HepG2 (cell line): ENCODE measurements at regions not wholly inside any gene's neighbourhood (a gene's known extent, or its start where the extent isn't known, plus 50 kb on each side); places are given as distances from the start of the nearest gene placed in this dataset.

Source experiments
- ATAC-seq: fragments of 200-7000 bp; cut with Tn5 transposase; 3 replicates; pipeline ENCODE4 v1.9.1; 2020; ENCODE audit warnings: mild to moderate bottlenecking, moderate library complexity
- BruUV-seq: library from RNA; stranded (reverse); fragments of 400-500 nt; replicated peaks from 2 replicates; lab custom pipeline; 2021; lab: Mats Ljungman, UMichigan
- CTCF ChIA-PET: fragments of 300-600 bp; formaldehyde crosslinking; extraction: SDS; loops from one replicate; lab custom pipeline; 2021; ENCODE audit warnings: low total read pairs, inconsistent platforms, low intra/inter-chr PET ratio; lab: Yijun Ruan, JAX
- POLR2A ChIA-PET: fragments of 350-600 bp; sonication (Branson Sonifier 250); formaldehyde crosslinking; loops from one replicate; lab custom pipeline; 2020; ENCODE audit warnings: antibody characterized with exemption, inconsistent platforms; lab: Yijun Ruan, JAX
- DNase-seq: peaks from one replicate; pipeline ENCODE4 v3.0.0-alpha.2; 2015; ENCODE audit warnings: low spot score
- FAIRE-seq: peaks from 3 replicates; lab custom pipeline; 2011; peaks lifted over from hg19 to GRCh38; lab: Jason Lieb, UNC
- H2AFZ ChIP-seq: one replicate; pipeline ENCODE4 v1.6.1; 2011; ENCODE audit warnings: low read length, inconsistent platforms
- H3K27ac ChIP-seq: fragments of 300-600 bp; 3 replicates; pipeline ENCODE4 v1.8.0; 2011; ENCODE audit warnings: mixed run types, mild to moderate bottlenecking, mixed read lengths, low read length, inconsistent platforms; ENCODE audit not compliant: insufficient read depth; ENCODE audit errors: extremely low read length
- H3K27me3 ChIP-seq, 2 experiments: fragments of 200-600 bp in 1 of 2; 2 replicates in 1 of 2; 3 replicates in 1 of 2; pipeline versions ENCODE4 v1.6.0 to v1.8.0; 2011; ENCODE audit warnings: low read length in 2 of 2, mild to moderate bottlenecking in 2 of 2, moderate library complexity in 2 of 2, inconsistent platforms in 1 of 2; ENCODE audit not compliant: insufficient read depth in 2 of 2, control insufficient read depth in 1 of 2
- H3K36me3 ChIP-seq, 2 experiments: fragments of 200-600 bp in 1 of 2; replicated peaks in 1 of 2; 2 replicates in 1 of 2; 3 replicates in 1 of 2; pipeline versions ENCODE4 v1.5.1 to v1.8.0; 2011; ENCODE audit warnings: low read length in 2 of 2, inconsistent platforms in 1 of 2; ENCODE audit not compliant: insufficient read depth in 2 of 2, control insufficient read depth in 1 of 2
- H3K4me1 ChIP-seq: 2 replicates; pipeline ENCODE4 v1.5.1; 2012; ENCODE audit warnings: low read length, inconsistent platforms; ENCODE audit not compliant: insufficient read depth
- H3K4me2 ChIP-seq: 2 replicates; pipeline ENCODE4 v1.6.0; 2011; ENCODE audit warnings: low read depth, low read length, inconsistent platforms
- H3K4me3 ChIP-seq, 3 experiments: fragments of 200-600 bp in 1 of 3; sonication (generic), shearing (Covaris generic) in 1 of 3; replicated peaks in 1 of 3; 2 replicates each; pipeline ENCODE4 v1.5.1; 2011 to 2016; ENCODE audit warnings: low read length in 3 of 3, inconsistent platforms in 2 of 3, low read depth in 2 of 3, mild to moderate bottlenecking in 2 of 3, control low read depth in 1 of 3, mixed read lengths in 1 of 3; ENCODE audit not compliant: insufficient read depth in 1 of 3
- H3K79me2 ChIP-seq: one replicate; pipeline ENCODE4 v1.6.1; 2011; ENCODE audit warnings: low read length, inconsistent platforms; ENCODE audit not compliant: insufficient read depth
- H3K9ac ChIP-seq: 2 replicates; pipeline ENCODE4 v1.6.0; 2011; ENCODE audit warnings: mild to moderate bottlenecking, low read depth, low read length, inconsistent platforms; ENCODE audit not compliant: insufficient read depth
- H3K9me3 ChIP-seq: 2 replicates; pipeline ENCODE4 v1.5.1; 2012; ENCODE audit warnings: mild to moderate bottlenecking, low read length
- H4K20me1 ChIP-seq: 2 replicates; pipeline ENCODE4 v1.6.0; 2011; ENCODE audit warnings: inconsistent platforms, mild to moderate bottlenecking, low read length, moderate library complexity; ENCODE audit not compliant: insufficient read depth
- ARNTL ChIP-seq: sonication (generic); formaldehyde crosslinking; IDR thresholded peaks from 2 replicates; pipeline ENCODE4 v1.4.0; 2020; ENCODE audit warnings: mild to moderate bottlenecking, missing genetic modification reagents
- GABPA ChIP-seq, 2 experiments: IDR thresholded peaks; 2 replicates each; pipeline ENCODE4 v1.6.1; 2011 to 2016; ENCODE audit warnings: low read depth in 2 of 2, low read length in 1 of 2, missing biosample characterization in 1 of 2, missing genetic modification characterization in 1 of 2
- MTA1 ChIP-seq: sonication (generic); formaldehyde crosslinking; IDR thresholded peaks from 2 replicates; pipeline ENCODE4 v1.4.0; 2020; ENCODE audit warnings: missing genetic modification reagents, mild to moderate bottlenecking, borderline replicate concordance
- NCOA5 ChIP-seq: sonication (generic); formaldehyde crosslinking; IDR thresholded peaks from 2 replicates; pipeline ENCODE4 v1.4.0; 2020; ENCODE audit warnings: missing genetic modification reagents
- NR3C1 ChIP-seq: sonication (generic); formaldehyde crosslinking; IDR thresholded peaks from 2 replicates; pipeline ENCODE4 v1.4.0; 2020; ENCODE audit warnings: missing genetic modification reagents
- SALL2 ChIP-seq: sonication (generic); formaldehyde crosslinking; IDR thresholded peaks from 2 replicates; pipeline ENCODE4 v1.8.1; 2023; ENCODE audit warnings: mild to moderate bottlenecking, missing genetic modification reagents, inconsistent platforms
- SMARCC2 ChIP-seq: fragments of 450-650 bp; IDR thresholded peaks from 2 replicates; pipeline ENCODE4 v1.6.1; 2017; ENCODE audit warnings: antibody characterized with exemption, mild to moderate bottlenecking
- TBL1XR1 ChIP-seq: fragments of 150-350 bp; IDR thresholded peaks from 2 replicates; pipeline ENCODE4 v1.6.1; 2014; ENCODE audit warnings: borderline replicate concordance, low read length; ENCODE audit not compliant: partially characterized antibody
- ZFP36L1 ChIP-seq: sonication (generic); formaldehyde crosslinking; IDR thresholded peaks from 2 replicates; pipeline ENCODE4 v1.8.0; 2022; ENCODE audit warnings: mild to moderate bottlenecking, missing genetic modification reagents, moderate library complexity
- ZMYM3 ChIP-seq: sonication (generic); formaldehyde crosslinking; IDR thresholded peaks from 2 replicates; pipeline ENCODE4 v1.5.1; 2020; ENCODE audit warnings: mild to moderate bottlenecking, missing genetic modification reagents
- ZNF326 ChIP-seq: sonication (generic); formaldehyde crosslinking; IDR thresholded peaks from 2 replicates; pipeline ENCODE4 v1.4.0; 2020; ENCODE audit warnings: missing genetic modification reagents, borderline replicate concordance
- ZNF350 ChIP-seq: sonication (generic); formaldehyde crosslinking; IDR thresholded peaks from 2 replicates; pipeline ENCODE4 v1.4.0; 2020; ENCODE audit warnings: mild to moderate bottlenecking, low read depth, missing genetic modification reagents, borderline replicate concordance
- WGBS: methylation state at CpG from one replicate; pipeline ENCODE4 v1.1.6; 2017; ENCODE audit warnings: low lambda C conversion rate; 5-methylcytosine and 5-hydroxymethylcytosine counted together
- in situ Hi-C: cut with HindIII; loops from 2 replicates; pipeline ENCODE4 v1.10.0; 2017; ENCODE audit warnings: low pct_unique_long_range_greater_than_20kb; ENCODE audit not compliant: extremely low pct_ligation_motif_present
- intact Hi-C: fragments of 100-400 bp; cut with micrococcal nuclease; formaldehyde crosslinking; loops from one replicate; pipeline ENCODE4 v1.10.0; 2022; ENCODE audit not compliant: unreplicated experiment
- TF ChIP-seq, protein P1 (sequence below): sonication (generic); formaldehyde crosslinking; IDR thresholded peaks from 2 replicates; pipeline ENCODE4 v1.4.0; 2020; ENCODE audit warnings: missing genetic modification reagents
- TF ChIP-seq, protein P2 (sequence below): IDR thresholded peaks from 2 replicates; pipeline ENCODE4 v1.6.1; 2016; ENCODE audit warnings: low read depth
- TF ChIP-seq, protein P3 (sequence below): sonication (generic); formaldehyde crosslinking; IDR thresholded peaks from 2 replicates; pipeline ENCODE4 v1.4.0; 2020; ENCODE audit warnings: missing genetic modification reagents

DNA sequence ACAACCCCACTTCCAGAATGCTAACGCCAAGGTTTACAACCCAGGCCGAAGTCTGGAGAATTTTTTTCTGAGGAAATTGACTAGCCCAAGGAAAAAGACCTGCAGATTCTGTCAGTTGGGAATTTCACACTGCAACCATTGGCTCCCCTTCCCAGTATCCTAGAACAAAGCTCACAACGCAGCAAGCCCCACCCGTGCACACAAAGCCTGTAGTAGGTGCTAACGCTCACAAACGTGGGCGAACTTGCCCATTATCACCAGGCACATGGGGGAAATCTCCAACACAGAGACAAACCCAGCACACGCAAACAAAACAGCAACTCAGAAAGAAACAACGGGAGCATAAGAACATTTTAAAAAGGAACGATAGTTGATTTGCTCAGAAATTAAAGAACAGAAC lies 265.1 kb downstream of the EIPR1 start:
- in situ Hi-C loops, result no loop called here
- POLR2A ChIA-PET, result no interaction called here

DNA sequence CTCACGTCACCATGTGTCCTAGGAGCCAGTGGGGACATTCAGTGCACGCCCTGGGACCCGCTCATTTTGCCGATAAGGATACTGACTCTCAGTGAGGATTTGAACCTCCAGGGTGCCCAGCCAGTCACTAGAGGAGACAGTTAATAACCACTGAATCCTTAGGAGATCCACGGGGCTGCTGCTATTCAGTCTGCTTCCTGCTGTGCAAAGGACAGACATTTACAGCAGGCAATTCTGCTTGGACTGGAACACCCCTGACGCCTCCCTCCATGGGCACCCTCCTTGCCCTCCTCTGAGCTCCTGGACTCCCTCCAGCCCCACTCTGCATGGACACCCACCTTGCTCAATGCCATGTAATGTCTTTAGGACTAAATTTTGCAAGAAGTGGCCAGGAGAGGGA lies 265.5 kb downstream of the EIPR1 start:
- Histone ChIP-seq H3K4me3 (no peak overlapping the region), H4K20me1 (no peaks in the 10 kb centered on the region), H3K9ac (no peak overlapping the region), H3K4me1 (no peaks in the 10 kb centered on the region), H3K27ac (no peak overlapping the region), H3K36me3 (no peaks in the 10 kb centered on the region), H3K9me3 (no peaks in the 10 kb centered on the region), H3K79me2 (no peaks in the 10 kb centered on the region), H3K4me2 (no peak overlapping the region), H2AFZ (no peak overlapping the region), H3K27me3 (no peaks in the 10 kb centered on the region)
- WGBS, result 79% methylated on average over 6 of the region's 6 CpGs
- ChIA-PET CTCF (no interaction called here), POLR2A (no interaction called here)
- no peak for ATAC-seq
- no TSS peak for BruUV-seq
- intact Hi-C loops (no loop called here), in situ Hi-C loops (no loop called here)
- no peak for DNase-seq
- no peak for FAIRE-seq
- TF ChIP-seq, protein P1, sequence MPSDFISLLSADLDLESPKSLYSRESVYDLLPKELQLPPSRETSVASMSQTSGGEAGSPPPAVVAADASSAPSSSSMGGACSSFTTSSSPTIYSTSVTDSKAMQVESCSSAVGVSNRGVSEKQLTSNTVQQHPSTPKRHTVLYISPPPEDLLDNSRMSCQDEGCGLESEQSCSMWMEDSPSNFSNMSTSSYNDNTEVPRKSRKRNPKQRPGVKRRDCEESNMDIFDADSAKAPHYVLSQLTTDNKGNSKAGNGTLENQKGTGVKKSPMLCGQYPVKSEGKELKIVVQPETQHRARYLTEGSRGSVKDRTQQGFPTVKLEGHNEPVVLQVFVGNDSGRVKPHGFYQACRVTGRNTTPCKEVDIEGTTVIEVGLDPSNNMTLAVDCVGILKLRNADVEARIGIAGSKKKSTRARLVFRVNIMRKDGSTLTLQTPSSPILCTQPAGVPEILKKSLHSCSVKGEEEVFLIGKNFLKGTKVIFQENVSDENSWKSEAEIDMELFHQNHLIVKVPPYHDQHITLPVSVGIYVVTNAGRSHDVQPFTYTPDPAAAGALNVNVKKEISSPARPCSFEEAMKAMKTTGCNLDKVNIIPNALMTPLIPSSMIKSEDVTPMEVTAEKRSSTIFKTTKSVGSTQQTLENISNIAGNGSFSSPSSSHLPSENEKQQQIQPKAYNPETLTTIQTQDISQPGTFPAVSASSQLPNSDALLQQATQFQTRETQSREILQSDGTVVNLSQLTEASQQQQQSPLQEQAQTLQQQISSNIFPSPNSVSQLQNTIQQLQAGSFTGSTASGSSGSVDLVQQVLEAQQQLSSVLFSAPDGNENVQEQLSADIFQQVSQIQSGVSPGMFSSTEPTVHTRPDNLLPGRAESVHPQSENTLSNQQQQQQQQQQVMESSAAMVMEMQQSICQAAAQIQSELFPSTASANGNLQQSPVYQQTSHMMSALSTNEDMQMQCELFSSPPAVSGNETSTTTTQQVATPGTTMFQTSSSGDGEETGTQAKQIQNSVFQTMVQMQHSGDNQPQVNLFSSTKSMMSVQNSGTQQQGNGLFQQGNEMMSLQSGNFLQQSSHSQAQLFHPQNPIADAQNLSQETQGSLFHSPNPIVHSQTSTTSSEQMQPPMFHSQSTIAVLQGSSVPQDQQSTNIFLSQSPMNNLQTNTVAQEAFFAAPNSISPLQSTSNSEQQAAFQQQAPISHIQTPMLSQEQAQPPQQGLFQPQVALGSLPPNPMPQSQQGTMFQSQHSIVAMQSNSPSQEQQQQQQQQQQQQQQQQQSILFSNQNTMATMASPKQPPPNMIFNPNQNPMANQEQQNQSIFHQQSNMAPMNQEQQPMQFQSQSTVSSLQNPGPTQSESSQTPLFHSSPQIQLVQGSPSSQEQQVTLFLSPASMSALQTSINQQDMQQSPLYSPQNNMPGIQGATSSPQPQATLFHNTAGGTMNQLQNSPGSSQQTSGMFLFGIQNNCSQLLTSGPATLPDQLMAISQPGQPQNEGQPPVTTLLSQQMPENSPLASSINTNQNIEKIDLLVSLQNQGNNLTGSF (CRISPR knock-in tag), result no peak
- no peak for TF ChIP-seq GABPA (IDR thresholded peaks at IDR 0.05; ENCODE audit: low read depth, low read length)
- no peak for TF ChIP-seq GABPA (CRISPR knock-in tag; IDR thresholded peaks at IDR 0.05; ENCODE audit: low read depth)
- TF ChIP-seq NCOA5, result no peak
- TF ChIP-seq ZFP36L1, result no peak
- TF ChIP-seq NR3C1 (CRISPR knock-in tag), result no peak
- TF ChIP-seq ZNF326 (CRISPR knock-in tag), result no peak
- no peak for TF ChIP-seq TBL1XR1

More for the DNA sequence above, 265.1 kb downstream of the EIPR1 start:
- no peak for DNase-seq
- no peaks in the 10 kb centered on the region for H3K36me3 ChIP-seq
- CTCF ChIA-PET, result no interaction called here
- no peak overlapping the region for H3K4me3 ChIP-seq
- H3K27me3 ChIP-seq, result no peaks in the 10 kb centered on the region
- H3K79me2 ChIP-seq, result no peaks in the 10 kb centered on the region
- ATAC-seq, result no peak
- FAIRE-seq, result no peak
- H3K9ac ChIP-seq, result no peak overlapping the region
- intact Hi-C loops, result no loop called here
- H3K9me3 ChIP-seq, result no peaks in the 10 kb centered on the region
- no peak overlapping the region for H3K4me2 ChIP-seq
- no peak overlapping the region for H2AFZ ChIP-seq
- no peaks in the 10 kb centered on the region for H3K4me1 ChIP-seq
- no TSS peak for BruUV-seq
- no peak overlapping the region for H3K27ac ChIP-seq
- no peaks in the 10 kb centered on the region for H4K20me1 ChIP-seq
- TF ChIP-seq, protein P2, sequence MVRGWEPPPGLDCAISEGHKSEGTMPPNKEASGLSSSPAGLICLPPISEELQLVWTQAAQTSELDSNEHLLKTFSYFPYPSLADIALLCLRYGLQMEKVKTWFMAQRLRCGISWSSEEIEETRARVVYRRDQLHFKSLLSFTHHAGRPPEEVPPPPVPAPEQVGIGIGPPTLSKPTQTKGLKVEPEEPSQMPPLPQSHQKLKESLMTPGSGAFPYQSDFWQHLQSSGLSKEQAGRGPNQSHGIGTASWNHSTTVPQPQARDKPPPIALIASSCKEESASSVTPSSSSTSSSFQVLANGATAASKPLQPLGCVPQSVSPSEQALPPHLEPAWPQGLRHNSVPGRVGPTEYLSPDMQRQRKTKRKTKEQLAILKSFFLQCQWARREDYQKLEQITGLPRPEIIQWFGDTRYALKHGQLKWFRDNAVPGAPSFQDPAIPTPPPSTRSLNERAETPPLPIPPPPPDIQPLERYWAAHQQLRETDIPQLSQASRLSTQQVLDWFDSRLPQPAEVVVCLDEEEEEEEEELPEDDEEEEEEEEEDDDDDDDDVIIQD (CRISPR knock-in tag), result no peak
- TF ChIP-seq ZMYM3 (CRISPR knock-in tag) (no peak), SMARCC2 (no peak), SALL2 (CRISPR knock-in tag) (no peak), ZNF350 (CRISPR knock-in tag) (no peak), ARNTL (no peak), MTA1 (CRISPR knock-in tag) (no peak)
- TF ChIP-seq, protein P3, sequence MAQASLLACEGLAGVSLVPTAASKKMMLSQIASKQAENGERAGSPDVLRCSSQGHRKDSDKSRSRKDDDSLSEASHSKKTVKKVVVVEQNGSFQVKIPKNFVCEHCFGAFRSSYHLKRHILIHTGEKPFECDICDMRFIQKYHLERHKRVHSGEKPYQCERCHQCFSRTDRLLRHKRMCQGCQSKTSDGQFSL (CRISPR knock-in tag), result no peak
- TF ChIP-seq, all 625 proteins: peak for 0
- 55% methylated on average over 10 of the region's 10 CpGs for WGBS
